GM19463 (cell line): ENCODE measurements at regions not wholly inside any gene's neighbourhood (a gene's known extent, or its start where the extent isn't known, plus 50 kb on each side); places are given as distances from the start of the nearest gene placed in this dataset.
A peak's percentile ranks its signal among the peaks of the same experiment; 100 is the strongest.

ENCODE experiments used
- ATAC-seq: cut with Tn5 transposase; IDR thresholded peaks from one replicate; pipeline ENCODE4 v1.9.1; 2021; ENCODE audit warnings: mild to moderate bottlenecking, moderate library complexity; ENCODE audit not compliant: unreplicated experiment

- no peak for ATAC-seq
Observed at GRCh38 chr1:204736836-204737235, 51.3 kb upstream of the LRRN2 start.

GRCh38 chr1:204738506-204738905, 53.0 kb upstream of the LRRN2 start:
- no peak for ATAC-seq

GRCh38 chr1:204740354-204740753, 54.8 kb upstream of the LRRN2 start:
- no peak for ATAC-seq

- no peak for ATAC-seq
Observed at GRCh38 chr1:204741440-204741839, 55.9 kb upstream of the LRRN2 start.

GRCh38 chr1:204742676-204743251, 57.2 kb upstream of the LRRN2 start:
- ATAC-seq, result no peak

GRCh38 chr1:204744107-204744779, 58.7 kb upstream of the LRRN2 start:
- ATAC-seq, result no peak

GRCh38 chr1:204746838-204747442, 61.4 kb upstream of the LRRN2 start:
- no peak for ATAC-seq

GRCh38 chr1:204751480-204751879, 65.9 kb upstream of the LRRN2 start:
- no peak for ATAC-seq

GRCh38 chr1:204751883-204752687, 66.5 kb upstream of the LRRN2 start:
- no peak for ATAC-seq

- no peak for ATAC-seq
Observed at GRCh38 chr1:204752688-204753040, 67.1 kb upstream of the LRRN2 start.

GRCh38 chr1:204754821-204755220, 69.3 kb upstream of the LRRN2 start:
- no peak for ATAC-seq

GRCh38 chr1:204756349-204756748, 70.8 kb upstream of the LRRN2 start:
- no peak for ATAC-seq

- ATAC-seq, result no peak
Observed at GRCh38 chr1:204756811-204757210, 71.3 kb upstream of the LRRN2 start.

GRCh38 chr1:204758601-204759000, 73.1 kb upstream of the LRRN2 start:
- ATAC-seq, result no peak

- no peak for ATAC-seq
Observed at GRCh38 chr1:204760350-204760749, 74.8 kb upstream of the LRRN2 start.

GRCh38 chr1:204760757-204761156, 75.2 kb upstream of the LRRN2 start:
- no peak for ATAC-seq

GRCh38 chr1:204763773-204764427, 78.4 kb upstream of the LRRN2 start:
- ATAC-seq, result peak; percentile 76

GRCh38 chr1:204769997-204770396, 84.5 kb upstream of the LRRN2 start:
- no peak for ATAC-seq

- ATAC-seq, result no peak
Observed at GRCh38 chr1:204771358-204771757, 85.8 kb upstream of the LRRN2 start.

- no peak for ATAC-seq
Observed at GRCh38 chr1:204773246-204773645, 87.7 kb upstream of the LRRN2 start.

- no peak for ATAC-seq
Observed at GRCh38 chr1:204775546-204775945, 90.0 kb upstream of the LRRN2 start.
